Neural cell (in vitro differentiated cells): ENCODE measurements at regions not wholly inside any gene's neighbourhood (a gene's known extent, or its start where the extent isn't known, plus 50 kb on each side); places are given as distances from the start of the nearest gene placed in this dataset.

Experiments used
- CTCF ChIP-seq: fragments of 450-650 bp; IDR thresholded peaks from 2 replicates; pipeline ENCODE4 v1.5.1; 2014; ENCODE audit warnings: antibody characterized with exemption, mild to moderate bottlenecking, moderate library complexity; ENCODE audit not compliant: poor library complexity, severe bottlenecking
- EP300 ChIP-seq: fragments of 450-650 bp; conservative IDR thresholded peaks from 2 replicates; pipeline ENCODE4 v1.6.1; 2014; ENCODE audit warnings: antibody characterized with exemption, mild to moderate bottlenecking, moderate library complexity; ENCODE audit not compliant: poor library complexity, severe bottlenecking
- POLR2AphosphoS5 ChIP-seq: IDR thresholded peaks from 2 replicates; pipeline ENCODE4 v1.6.1; 2012
- RAD21 ChIP-seq: fragments of 450-650 bp; conservative IDR thresholded peaks from 2 replicates; pipeline ENCODE4 v1.6.1; 2014; ENCODE audit warnings: antibody characterized with exemption, mild to moderate bottlenecking, moderate library complexity
- SMC3 ChIP-seq: fragments of 450-650 bp; conservative IDR thresholded peaks from 2 replicates; pipeline ENCODE4 v1.6.1; 2014; ENCODE audit warnings: antibody characterized with exemption, mild to moderate bottlenecking, moderate library complexity; ENCODE audit not compliant: poor library complexity
- TAF1 ChIP-seq: IDR thresholded peaks from 2 replicates; pipeline ENCODE4 v1.6.1; 2012; ENCODE audit warnings: low read depth
- TF ChIP-seq, protein P1 (sequence below): IDR thresholded peaks from 2 replicates; pipeline ENCODE4 v1.6.1; 2012; ENCODE audit warnings: borderline replicate concordance

DNA sequence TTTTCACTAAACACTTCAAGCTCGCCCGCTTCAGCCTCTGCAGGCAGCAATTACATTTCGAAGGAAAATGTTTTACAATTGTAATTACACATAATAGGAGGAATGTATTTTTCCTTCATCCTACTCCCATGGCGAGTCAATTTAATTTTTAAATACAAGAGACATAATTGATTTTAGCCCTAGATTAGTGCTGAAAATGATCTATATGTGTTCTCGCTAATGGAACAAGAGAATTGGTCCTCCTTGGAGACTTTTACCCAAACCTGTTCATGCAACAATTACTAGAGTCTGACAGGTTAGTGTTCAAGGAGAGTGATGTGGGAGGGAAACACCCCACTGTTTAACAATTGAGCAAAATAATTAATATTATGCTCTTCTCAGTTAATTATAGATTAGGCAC lies 509.4 kb upstream of the SETBP1 start:
- TF ChIP-seq CTCF (no peak), POLR2AphosphoS5 (no peak), TAF1 (no peak), EP300 (no peak), RAD21 (no peak), SMC3 (no peak)
- TF ChIP-seq, protein P1, sequence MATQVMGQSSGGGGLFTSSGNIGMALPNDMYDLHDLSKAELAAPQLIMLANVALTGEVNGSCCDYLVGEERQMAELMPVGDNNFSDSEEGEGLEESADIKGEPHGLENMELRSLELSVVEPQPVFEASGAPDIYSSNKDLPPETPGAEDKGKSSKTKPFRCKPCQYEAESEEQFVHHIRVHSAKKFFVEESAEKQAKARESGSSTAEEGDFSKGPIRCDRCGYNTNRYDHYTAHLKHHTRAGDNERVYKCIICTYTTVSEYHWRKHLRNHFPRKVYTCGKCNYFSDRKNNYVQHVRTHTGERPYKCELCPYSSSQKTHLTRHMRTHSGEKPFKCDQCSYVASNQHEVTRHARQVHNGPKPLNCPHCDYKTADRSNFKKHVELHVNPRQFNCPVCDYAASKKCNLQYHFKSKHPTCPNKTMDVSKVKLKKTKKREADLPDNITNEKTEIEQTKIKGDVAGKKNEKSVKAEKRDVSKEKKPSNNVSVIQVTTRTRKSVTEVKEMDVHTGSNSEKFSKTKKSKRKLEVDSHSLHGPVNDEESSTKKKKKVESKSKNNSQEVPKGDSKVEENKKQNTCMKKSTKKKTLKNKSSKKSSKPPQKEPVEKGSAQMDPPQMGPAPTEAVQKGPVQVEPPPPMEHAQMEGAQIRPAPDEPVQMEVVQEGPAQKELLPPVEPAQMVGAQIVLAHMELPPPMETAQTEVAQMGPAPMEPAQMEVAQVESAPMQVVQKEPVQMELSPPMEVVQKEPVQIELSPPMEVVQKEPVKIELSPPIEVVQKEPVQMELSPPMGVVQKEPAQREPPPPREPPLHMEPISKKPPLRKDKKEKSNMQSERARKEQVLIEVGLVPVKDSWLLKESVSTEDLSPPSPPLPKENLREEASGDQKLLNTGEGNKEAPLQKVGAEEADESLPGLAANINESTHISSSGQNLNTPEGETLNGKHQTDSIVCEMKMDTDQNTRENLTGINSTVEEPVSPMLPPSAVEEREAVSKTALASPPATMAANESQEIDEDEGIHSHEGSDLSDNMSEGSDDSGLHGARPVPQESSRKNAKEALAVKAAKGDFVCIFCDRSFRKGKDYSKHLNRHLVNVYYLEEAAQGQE: no peak
